H9 (cell line): ENCODE measurements at regions not wholly inside any gene's neighbourhood (a gene's known extent, or its start where the extent isn't known, plus 50 kb on each side); places are given as distances from the start of the nearest gene placed in this dataset.

Experiments
- DNase-seq: peaks from one replicate; pipeline ENCODE4 v3.0.0-alpha.2; 2017
- H2AFZ ChIP-seq: one replicate; pipeline ENCODE4 v1.6.1; 2013; ENCODE audit warnings: mild to moderate bottlenecking, low read length, control low read depth, moderate library complexity
- H2AK5ac ChIP-seq: 2 replicates; pipeline ENCODE4 v1.6.1; 2013; ENCODE audit warnings: low read length, control low read depth, mixed read lengths; ENCODE audit not compliant: insufficient read length
- H2BK120ac ChIP-seq: one replicate; pipeline ENCODE4 v1.6.1; 2013; ENCODE audit warnings: low read depth, mild to moderate bottlenecking, low read length, control low read depth, inconsistent platforms; ENCODE audit not compliant: poor library complexity, severe bottlenecking
- H2BK12ac ChIP-seq: 2 replicates; pipeline ENCODE4 v1.6.1; 2013; ENCODE audit warnings: low read length, control low read depth, mixed read lengths, low read depth; ENCODE audit not compliant: insufficient read length
- H2BK15ac ChIP-seq: 2 replicates; pipeline ENCODE4 v1.6.1; 2013; ENCODE audit warnings: low read depth, low read length, control low read depth
- H2BK20ac ChIP-seq: one replicate; pipeline ENCODE4 v1.6.1; 2013; ENCODE audit warnings: low read depth, mild to moderate bottlenecking, low read length, control low read depth, inconsistent platforms; ENCODE audit not compliant: poor library complexity, severe bottlenecking
- H2BK5ac ChIP-seq: 2 replicates; pipeline ENCODE4 v1.6.1; 2013; ENCODE audit warnings: low read length, control low read depth, mixed read lengths; ENCODE audit not compliant: insufficient read length
- H3K14ac ChIP-seq: 2 replicates; pipeline ENCODE4 v1.6.1; 2013; ENCODE audit warnings: low read length, control low read depth; ENCODE audit not compliant: insufficient read depth
- H3K18ac ChIP-seq: 2 replicates; pipeline ENCODE4 v1.6.1; 2013; ENCODE audit warnings: low read depth, mild to moderate bottlenecking, mixed read lengths, low read length, control low read depth; ENCODE audit not compliant: insufficient read length
- H3K23ac ChIP-seq: 2 replicates; pipeline ENCODE4 v1.6.1; 2013; ENCODE audit warnings: low read length, control low read depth, mixed read lengths, low read depth; ENCODE audit not compliant: insufficient read length
- H3K23me2 ChIP-seq: 2 replicates; pipeline ENCODE4 v1.6.1; 2013; ENCODE audit warnings: low read depth, mild to moderate bottlenecking, mixed read lengths, low read length, control low read depth; ENCODE audit not compliant: insufficient read length, poor library complexity, severe bottlenecking
- H3K27ac ChIP-seq: 2 replicates; pipeline ENCODE4 v1.5.1; 2013; ENCODE audit warnings: low read length, control low read depth, mixed read lengths, low read depth; ENCODE audit not compliant: insufficient read length
- H3K27me3 ChIP-seq: 2 replicates; pipeline ENCODE4 v1.6.1; 2013; ENCODE audit warnings: low read length, control low read depth, inconsistent platforms; ENCODE audit not compliant: insufficient read depth
- H3K4ac ChIP-seq: 2 replicates; pipeline ENCODE4 v1.6.1; 2013; ENCODE audit warnings: low read depth, mild to moderate bottlenecking, control low read depth, inconsistent platforms, low read length, moderate library complexity
- H3K4me1 ChIP-seq: 2 replicates; pipeline ENCODE4 v1.6.1; 2013; ENCODE audit warnings: low read length, control low read depth, inconsistent platforms; ENCODE audit not compliant: insufficient read depth
- H3K4me2 ChIP-seq: 2 replicates; pipeline ENCODE4 v1.6.1; 2013; ENCODE audit warnings: low read length, control low read depth, mixed read lengths; ENCODE audit not compliant: insufficient read length, insufficient read depth
- H3K56ac ChIP-seq: 2 replicates; pipeline ENCODE4 v1.6.1; 2013; ENCODE audit warnings: low read depth, mild to moderate bottlenecking, mixed read lengths, low read length, control low read depth; ENCODE audit not compliant: insufficient read length
- H3K79me1 ChIP-seq: 2 replicates; pipeline ENCODE4 v1.6.1; 2013; ENCODE audit warnings: low read depth, mild to moderate bottlenecking, moderate library complexity, low read length, control low read depth, inconsistent platforms; ENCODE audit not compliant: insufficient read depth, poor library complexity, severe bottlenecking
- H3K79me2 ChIP-seq: 2 replicates; pipeline ENCODE4 v1.6.1; 2013; ENCODE audit warnings: low read length, control low read depth, inconsistent platforms; ENCODE audit not compliant: insufficient read depth
- H3K9ac ChIP-seq: 2 replicates; pipeline ENCODE4 v1.6.1; 2013; ENCODE audit warnings: low read length, control low read depth, mixed read lengths; ENCODE audit not compliant: insufficient read length; ENCODE audit errors: extremely low read depth
- H3K9me3 ChIP-seq: one replicate; pipeline ENCODE4 v1.6.1; 2013; ENCODE audit warnings: low read depth, low read length, inconsistent platforms; ENCODE audit not compliant: control insufficient read depth
- H3T11ph ChIP-seq: one replicate; pipeline ENCODE4 v1.6.1; 2013; ENCODE audit warnings: mild to moderate bottlenecking, low read length, control low read depth, inconsistent platforms
- H4K20me1 ChIP-seq: one replicate; pipeline ENCODE4 v1.6.1; 2013; ENCODE audit not compliant: control insufficient read depth, insufficient read length, insufficient read depth
- H4K5ac ChIP-seq: 2 replicates; pipeline ENCODE4 v1.6.1; 2013; ENCODE audit warnings: low read depth, mild to moderate bottlenecking, mixed read lengths, low read length, control low read depth; ENCODE audit not compliant: insufficient read length
- H4K8ac ChIP-seq: replicated peaks from 2 replicates; pipeline ENCODE4 v1.6.1; 2013; ENCODE audit warnings: low read length, control low read depth, mixed read lengths, low read depth; ENCODE audit not compliant: insufficient read length
- H4K91ac ChIP-seq: 2 replicates; pipeline ENCODE4 v1.6.1; 2013; ENCODE audit warnings: low read depth, mild to moderate bottlenecking, moderate library complexity, mixed read lengths, low read length, control low read depth; ENCODE audit not compliant: insufficient read length
- H3K27ac Mint-ChIP-seq, 3 experiments: 2 replicates in 2 of 3; 3 replicates in 1 of 3; pipeline ENCODE4 v1.8.0; 2020 to 2021; ENCODE audit warnings: mixed read lengths in 3 of 3, mild to moderate bottlenecking in 1 of 3, moderate library complexity in 1 of 3
- H3K27me3 Mint-ChIP-seq: 2 replicates; pipeline ENCODE4 v1.8.0; 2021; ENCODE audit warnings: low read depth, mild to moderate bottlenecking, moderate library complexity, mixed read lengths
- H3K36me3 Mint-ChIP-seq, 3 experiments: 2 replicates in 2 of 3; 3 replicates in 1 of 3; pipeline ENCODE4 v1.8.0; 2020 to 2021; ENCODE audit warnings: low read depth in 3 of 3, mixed read lengths in 3 of 3; ENCODE audit not compliant: insufficient read depth in 1 of 3
- H3K4me1 Mint-ChIP-seq, 2 experiments: 2 replicates each; pipeline ENCODE4 v1.8.0; 2020; ENCODE audit warnings: mixed read lengths in 2 of 2
- H3K4me3 Mint-ChIP-seq, 2 experiments: 2 replicates in 1 of 2; 3 replicates in 1 of 2; pipeline ENCODE4 v1.8.0; 2020 to 2021; ENCODE audit warnings: mild to moderate bottlenecking in 2 of 2, mixed read lengths in 2 of 2, moderate library complexity in 1 of 2
- H3K9me3 Mint-ChIP-seq, 2 experiments: 2 replicates in 1 of 2; 3 replicates in 1 of 2; pipeline ENCODE4 v1.8.0; 2020; ENCODE audit warnings: mild to moderate bottlenecking in 2 of 2, mixed read lengths in 2 of 2, moderate library complexity in 1 of 2
- CTCF ChIP-seq: fragments of 200-600 bp; sonication (generic); conservative IDR thresholded peaks from 3 replicates; pipeline ENCODE4 v1.8.0; 2021; ENCODE audit warnings: antibody characterized with exemption, mild to moderate bottlenecking
- WGBS: extraction: QIAGEN DNeasy Blood & Tissue Kit; methylation state at CpG from one replicate; pipeline ENCODE4 v1.1.7; 2013; ENCODE audit warnings: missing lambda C conversion rate, low lambda C conversion rate, mixed read lengths; ENCODE audit not compliant: insufficient read length; ENCODE audit errors: extremely low coverage; 5-methylcytosine and 5-hydroxymethylcytosine counted together

GRCh38 chr18:1982056-1982455, 589.2 kb downstream of the METTL4 start:
- TF ChIP-seq CTCF = no peak
- Histone ChIP-seq H3K27me3 (no peaks in the 10 kb centered on the region), H4K8ac (no peak overlapping the region), H3K23me2 (no peaks in the 10 kb centered on the region), H3K4me1 (no peaks in the 10 kb centered on the region), H3K4me2 (no peak overlapping the region), H2BK15ac (no peak overlapping the region), H3K9ac (no peak overlapping the region), H4K20me1 (no peaks in the 10 kb centered on the region), H3K14ac (no peak overlapping the region), H2BK12ac (no peak overlapping the region), H2AK5ac (no peak overlapping the region), H3K79me2 (no peaks in the 10 kb centered on the region), H3K4ac (no peak overlapping the region), H3K79me1 (no peaks in the 10 kb centered on the region), H2BK120ac (no peak overlapping the region), H3K23ac (no peak overlapping the region), H2BK5ac (no peak overlapping the region), H4K91ac (no peak overlapping the region), H4K5ac (no peak overlapping the region), H2AFZ (no peak overlapping the region), H3K18ac (no peak overlapping the region), H3K9me3 (no peaks in the 10 kb centered on the region), H2BK20ac (no peak overlapping the region), H3T11ph (no peak overlapping the region), H3K56ac (no peak overlapping the region), H3K27ac (no peak overlapping the region)
- H3K4me1 Mint-ChIP-seq = no peaks in the 10 kb centered on the region
- H3K9me3 Mint-ChIP-seq = peaks cover 4 to 7% of the 10 kb centered on the region in 2 experiments; a peak in 3 of 5 replicates
- H3K4me3 Mint-ChIP-seq = no peak overlapping the region
- WGBS = no CpG with 5 or more reads among the region's 2 CpGs
- H3K36me3 Mint-ChIP-seq = peaks cover 0 to 7% (median 0%) of the 10 kb centered on the region in 3 experiments; a peak in 2 of 7 replicates
- H3K27ac Mint-ChIP-seq = no peak overlapping the region
- no peak for DNase-seq
- no peaks in the 10 kb centered on the region for H3K27me3 Mint-ChIP-seq
